Inferior parietal cortex (tissue), 1 donor: ENCODE measurements at regions not wholly inside any gene's neighbourhood (a gene's known extent, or its start where the extent isn't known, plus 50 kb on each side); places are given as distances from the start of the nearest gene placed in this dataset.
"Not testable (repeated sequence)": the region's sequence is repeated elsewhere in the genome, so short reads cannot be mapped to it uniquely, and the experiment has no call there.

Source experiments
- DNase-seq: peaks from one replicate; pipeline ENCODE4 v3.0.0-alpha.2; 2016; ENCODE audit errors: extremely low spot score

GRCh38 chr21:10366210-10366609 lies 155.2 kb upstream of the TPTE start:
- not testable (repeated sequence) for DNase-seq

- DNase-seq: not testable (repeated sequence)
Observed at GRCh38 chr21:10367586-10367985, 153.8 kb upstream of the TPTE start.

GRCh38 chr21:10368323-10368798 lies 153.0 kb upstream of the TPTE start:
- not testable (repeated sequence) for DNase-seq

GRCh38 chr21:10369289-10369688 lies 152.1 kb upstream of the TPTE start:
- DNase-seq: not testable (repeated sequence)

- not testable (repeated sequence) for DNase-seq
Observed at GRCh38 chr21:10377758-10378157, 143.6 kb upstream of the TPTE start.

GRCh38 chr21:10379816-10380215 lies 141.6 kb upstream of the TPTE start:
- DNase-seq: not testable (repeated sequence)

GRCh38 chr21:10381687-10382060 lies 139.7 kb upstream of the TPTE start:
- DNase-seq: not testable (repeated sequence)

- DNase-seq: not testable (repeated sequence)
Observed at GRCh38 chr21:10382135-10382534, 139.2 kb upstream of the TPTE start.

- DNase-seq: not testable (repeated sequence)
Observed at GRCh38 chr21:10382580-10382979, 138.8 kb upstream of the TPTE start.

- DNase-seq: not testable (repeated sequence)
Observed at GRCh38 chr21:10383571-10383970, 137.8 kb upstream of the TPTE start.

GRCh38 chr21:10384304-10384861 lies 137.0 kb upstream of the TPTE start:
- DNase-seq: not testable (repeated sequence)

- DNase-seq: not testable (repeated sequence)
Observed at GRCh38 chr21:10385202-10385601, 136.2 kb upstream of the TPTE start.

GRCh38 chr21:10385898-10386527 lies 135.4 kb upstream of the TPTE start:
- not testable (repeated sequence) for DNase-seq

- DNase-seq: not testable (repeated sequence)
Observed at GRCh38 chr21:10387692-10388450, 133.5 kb upstream of the TPTE start.

GRCh38 chr21:10388625-10389024 lies 132.8 kb upstream of the TPTE start:
- not testable (repeated sequence) for DNase-seq

GRCh38 chr21:10392301-10392700 lies 129.1 kb upstream of the TPTE start:
- not testable (repeated sequence) for DNase-seq

GRCh38 chr21:10395963-10396362 lies 125.4 kb upstream of the TPTE start:
- DNase-seq: not testable (repeated sequence)

GRCh38 chr21:10397495-10397915 lies 123.9 kb upstream of the TPTE start:
- DNase-seq: not testable (repeated sequence)

- DNase-seq: not testable (repeated sequence)
Observed at GRCh38 chr21:10398692-10399489, 122.5 kb upstream of the TPTE start.

GRCh38 chr21:10400622-10401361 lies 120.6 kb upstream of the TPTE start:
- not testable (repeated sequence) for DNase-seq

- not testable (repeated sequence) for DNase-seq
Observed at GRCh38 chr21:10402461-10402860, 118.9 kb upstream of the TPTE start.
